Astrocyte (in vitro differentiated cells and primary cell): ENCODE measurements at regions not wholly inside any gene's neighbourhood (a gene's known extent, or its start where the extent isn't known, plus 50 kb on each side); places are given as distances from the start of the nearest gene placed in this dataset.

Experiments used
- DNase-seq: peaks from one replicate; pipeline ENCODE4 v3.0.0-alpha.2; 2010; ENCODE audit warnings: low read depth
- FAIRE-seq: peaks from 2 replicates; lab custom pipeline; 2011; peaks lifted over from hg19 to GRCh38; lab: Jason Lieb, UNC
- H2AFZ ChIP-seq: 2 replicates; pipeline ENCODE4 v1.6.0; 2012; ENCODE audit warnings: low read depth, low read length, inconsistent platforms
- H3K27ac ChIP-seq: 2 replicates; pipeline ENCODE4 v1.5.1; 2011; ENCODE audit warnings: low read depth, low read length, inconsistent platforms
- H3K27me3 ChIP-seq: 2 replicates; pipeline ENCODE4 v1.6.0; 2011; ENCODE audit warnings: low read length, inconsistent platforms; ENCODE audit not compliant: insufficient read depth
- H3K36me3 ChIP-seq: 2 replicates; pipeline ENCODE4 v1.5.1; 2011; ENCODE audit warnings: low read length, inconsistent platforms; ENCODE audit not compliant: insufficient read depth
- H3K4me1 ChIP-seq: 2 replicates; pipeline ENCODE4 v1.5.1; 2011; ENCODE audit warnings: low read length, inconsistent platforms; ENCODE audit not compliant: insufficient read depth
- H3K4me2 ChIP-seq: 2 replicates; pipeline ENCODE4 v1.6.0; 2012; ENCODE audit warnings: low read length, inconsistent platforms
- H3K4me3 ChIP-seq: 2 replicates; pipeline ENCODE4 v1.5.1; 2011; ENCODE audit warnings: low read depth, mild to moderate bottlenecking, low read length, inconsistent platforms; ENCODE audit not compliant: insufficient read depth
- H3K79me2 ChIP-seq: 2 replicates; pipeline ENCODE4 v1.6.0; 2012; ENCODE audit warnings: mild to moderate bottlenecking, low read length, inconsistent platforms; ENCODE audit not compliant: insufficient read depth
- H3K9ac ChIP-seq: 2 replicates; pipeline ENCODE4 v1.6.0; 2012; ENCODE audit warnings: mild to moderate bottlenecking, low read length, inconsistent platforms
- H3K9me3 ChIP-seq: 2 replicates; pipeline ENCODE4 v1.5.1; 2012; ENCODE audit warnings: low read depth, mild to moderate bottlenecking, low read length, inconsistent platforms; ENCODE audit not compliant: insufficient read depth
- H4K20me1 ChIP-seq: 2 replicates; pipeline ENCODE4 v1.6.0; 2012; ENCODE audit warnings: low read length, inconsistent platforms; ENCODE audit not compliant: insufficient read depth
- H3K27ac Mint-ChIP-seq: one replicate; pipeline ENCODE4 v1.8.0; 2021; ENCODE audit warnings: mild to moderate bottlenecking, mixed read lengths; ENCODE audit not compliant: unreplicated experiment
- H3K27me3 Mint-ChIP-seq: one replicate; pipeline ENCODE4 v1.8.0; 2021; ENCODE audit warnings: low read depth, mixed read lengths; ENCODE audit not compliant: unreplicated experiment
- H3K36me3 Mint-ChIP-seq: one replicate; pipeline ENCODE4 v1.8.0; 2021; ENCODE audit warnings: low read depth, mixed read lengths; ENCODE audit not compliant: unreplicated experiment
- H3K4me1 Mint-ChIP-seq: one replicate; pipeline ENCODE4 v1.8.0; 2021; ENCODE audit warnings: low read depth, mixed read lengths; ENCODE audit not compliant: unreplicated experiment
- H3K4me3 Mint-ChIP-seq: one replicate; pipeline ENCODE4 v1.8.0; 2021; ENCODE audit warnings: mild to moderate bottlenecking, moderate library complexity, mixed read lengths; ENCODE audit not compliant: unreplicated experiment
- H3K9me3 Mint-ChIP-seq: one replicate; pipeline ENCODE4 v1.8.0; 2021; ENCODE audit warnings: mild to moderate bottlenecking, mixed read lengths; ENCODE audit not compliant: unreplicated experiment
- EZH2 ChIP-seq: IDR thresholded peaks from 2 replicates; pipeline ENCODE4 v1.6.1; 2012; ENCODE audit warnings: mild to moderate bottlenecking, low read length, inconsistent platforms; ENCODE audit not compliant: insufficient read depth
- TF ChIP-seq, protein P1 (sequence below): IDR thresholded peaks from 2 replicates; pipeline ENCODE4 v1.5.1; 2011; ENCODE audit warnings: low read depth, mild to moderate bottlenecking, inconsistent platforms, low read length, moderate library complexity; ENCODE audit not compliant: insufficient read depth

DNA sequence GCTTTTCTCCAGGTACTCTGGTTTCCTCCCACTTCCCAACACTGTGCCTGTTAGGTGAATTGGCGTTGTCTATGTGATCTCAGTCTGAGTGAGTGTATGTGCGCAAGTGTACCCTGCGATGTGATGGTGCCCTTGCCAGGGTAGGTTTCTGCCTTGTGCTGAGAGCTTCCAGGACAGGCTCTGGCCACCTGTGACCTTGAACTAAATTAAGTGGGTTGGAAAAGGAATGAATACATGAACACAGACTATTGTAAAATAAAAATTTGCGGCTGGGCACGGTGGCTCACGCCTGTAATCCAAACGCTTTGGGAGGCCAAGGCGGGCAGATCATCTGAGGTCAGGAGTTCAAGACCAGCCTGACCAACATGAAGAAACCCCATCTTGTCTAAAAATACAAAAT is 678.0 kb downstream of the DHX35 start:
- H3K27me3 ChIP-seq = peaks cover 2% of the 10 kb centered on the region

DNA sequence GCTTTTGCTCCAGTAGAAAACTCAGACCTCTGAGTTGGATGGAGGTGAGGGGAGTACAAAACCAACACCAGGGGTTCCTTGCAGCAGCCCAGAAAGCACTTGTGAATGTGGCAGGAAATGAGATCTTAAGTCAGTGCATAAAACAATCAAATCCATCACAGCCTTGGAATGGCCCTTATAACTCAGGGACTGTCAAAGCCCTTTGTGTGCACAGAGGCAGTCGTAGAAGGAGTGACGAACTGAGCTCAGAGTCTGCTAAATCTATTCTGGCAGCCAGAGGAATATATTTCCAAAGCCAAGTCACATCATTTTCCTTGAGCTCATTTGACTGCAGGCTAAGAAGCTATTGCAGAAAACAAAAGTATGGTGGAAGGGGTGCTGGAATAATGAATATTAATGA is 676.6 kb downstream of the DHX35 start:
- Histone ChIP-seq H3K4me1 (no peaks in the 10 kb centered on the region), H3K27me3 (peaks cover 4% of the 10 kb centered on the region), H3K79me2 (no peaks in the 10 kb centered on the region), H3K36me3 (no peaks in the 10 kb centered on the region), H3K27ac (no peak overlapping the region), H3K9ac (no peak overlapping the region), H2AFZ (no peak overlapping the region), H3K4me2 (no peak overlapping the region), H3K4me3 (no peak overlapping the region), H3K9me3 (no peaks in the 10 kb centered on the region), H4K20me1 (no peaks in the 10 kb centered on the region)
- no peaks in the 10 kb centered on the region for H3K9me3 Mint-ChIP-seq
- no peak for DNase-seq
- no peaks in the 10 kb centered on the region for H3K4me1 Mint-ChIP-seq
- no peak for FAIRE-seq
- H3K27ac Mint-ChIP-seq = no peak overlapping the region
- H3K27me3 Mint-ChIP-seq = peaks cover 17% of the 10 kb centered on the region
- no peak overlapping the region for H3K4me3 Mint-ChIP-seq
- TF ChIP-seq, protein P1, sequence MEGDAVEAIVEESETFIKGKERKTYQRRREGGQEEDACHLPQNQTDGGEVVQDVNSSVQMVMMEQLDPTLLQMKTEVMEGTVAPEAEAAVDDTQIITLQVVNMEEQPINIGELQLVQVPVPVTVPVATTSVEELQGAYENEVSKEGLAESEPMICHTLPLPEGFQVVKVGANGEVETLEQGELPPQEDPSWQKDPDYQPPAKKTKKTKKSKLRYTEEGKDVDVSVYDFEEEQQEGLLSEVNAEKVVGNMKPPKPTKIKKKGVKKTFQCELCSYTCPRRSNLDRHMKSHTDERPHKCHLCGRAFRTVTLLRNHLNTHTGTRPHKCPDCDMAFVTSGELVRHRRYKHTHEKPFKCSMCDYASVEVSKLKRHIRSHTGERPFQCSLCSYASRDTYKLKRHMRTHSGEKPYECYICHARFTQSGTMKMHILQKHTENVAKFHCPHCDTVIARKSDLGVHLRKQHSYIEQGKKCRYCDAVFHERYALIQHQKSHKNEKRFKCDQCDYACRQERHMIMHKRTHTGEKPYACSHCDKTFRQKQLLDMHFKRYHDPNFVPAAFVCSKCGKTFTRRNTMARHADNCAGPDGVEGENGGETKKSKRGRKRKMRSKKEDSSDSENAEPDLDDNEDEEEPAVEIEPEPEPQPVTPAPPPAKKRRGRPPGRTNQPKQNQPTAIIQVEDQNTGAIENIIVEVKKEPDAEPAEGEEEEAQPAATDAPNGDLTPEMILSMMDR = no peak
- TF ChIP-seq EZH2 = no peak
- H3K36me3 Mint-ChIP-seq = no peaks in the 10 kb centered on the region

More for the DNA sequence above, 678.0 kb downstream of the DHX35 start:
- no peak for FAIRE-seq
- no peak for DNase-seq
- Mint-ChIP-seq H3K27me3 (peaks cover 17% of the 10 kb centered on the region), H3K4me3 (no peak overlapping the region), H3K36me3 (no peaks in the 10 kb centered on the region), H3K9me3 (no peaks in the 10 kb centered on the region), H3K4me1 (no peaks in the 10 kb centered on the region), H3K27ac (no peak overlapping the region)
- Histone ChIP-seq H2AFZ (no peak overlapping the region), H3K4me3 (no peak overlapping the region), H3K9ac (no peak overlapping the region), H4K20me1 (no peaks in the 10 kb centered on the region), H3K27ac (no peak overlapping the region), H3K4me2 (no peak overlapping the region), H3K36me3 (no peaks in the 10 kb centered on the region), H3K79me2 (no peaks in the 10 kb centered on the region), H3K4me1 (no peaks in the 10 kb centered on the region), H3K9me3 (no peaks in the 10 kb centered on the region)
- TF ChIP-seq EZH2 = no peak

DNA sequence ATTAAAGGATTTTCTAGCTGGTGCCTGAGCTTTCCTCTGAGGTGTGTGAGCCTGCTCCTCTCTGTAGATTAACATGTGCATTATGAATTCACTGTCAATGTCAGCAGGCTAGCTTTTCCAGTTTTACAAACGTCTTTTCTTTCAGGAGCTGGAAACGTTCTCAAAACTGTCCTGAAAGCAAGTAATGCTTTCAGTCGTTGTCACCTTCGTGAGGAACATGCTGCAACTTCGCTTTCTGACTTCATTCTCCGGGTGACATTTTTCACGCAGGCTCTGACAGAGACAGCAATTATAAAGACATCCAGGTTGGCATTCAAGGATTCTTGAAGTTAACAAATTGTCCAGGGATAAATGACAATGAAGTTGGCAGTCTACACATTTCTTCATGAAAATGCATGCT is 671.5 kb downstream of the DHX35 start:
- H4K20me1 ChIP-seq = no peaks in the 10 kb centered on the region
- no peak overlapping the region for H3K4me3 ChIP-seq
- no peak overlapping the region for H3K4me2 ChIP-seq
- H3K9ac ChIP-seq = no peak overlapping the region
- no peak overlapping the region for H3K4me3 Mint-ChIP-seq
- H3K36me3 Mint-ChIP-seq = no peaks in the 10 kb centered on the region
- no peak overlapping the region for H3K27ac Mint-ChIP-seq
- no peaks in the 10 kb centered on the region for H3K79me2 ChIP-seq
- H3K9me3 Mint-ChIP-seq = no peaks in the 10 kb centered on the region
- TF ChIP-seq, protein P1 = no peak
- no peak for TF ChIP-seq EZH2
- FAIRE-seq = no peak
- H3K27me3 ChIP-seq = peaks cover 7% of the 10 kb centered on the region
- peaks cover 12% of the 10 kb centered on the region for H3K4me1 Mint-ChIP-seq
- no peaks in the 10 kb centered on the region for H3K36me3 ChIP-seq
- no peaks in the 10 kb centered on the region for H3K4me1 ChIP-seq
- H3K27ac ChIP-seq = no peak overlapping the region
- H3K9me3 ChIP-seq = no peaks in the 10 kb centered on the region
- DNase-seq = no peak
- H3K27me3 Mint-ChIP-seq = peaks cover 16% of the 10 kb centered on the region
- H2AFZ ChIP-seq = no peak overlapping the region
